ENCODE measurements at regions not wholly inside any gene's neighbourhood (a gene's known extent, or its start where the extent isn't known, plus 50 kb on each side); places are given as distances from the start of the nearest gene placed in this dataset.
"Not testable (repeated sequence)": the region's sequence is repeated elsewhere in the genome, so short reads cannot be mapped to it uniquely, and the experiment has no call there.

DNA sequence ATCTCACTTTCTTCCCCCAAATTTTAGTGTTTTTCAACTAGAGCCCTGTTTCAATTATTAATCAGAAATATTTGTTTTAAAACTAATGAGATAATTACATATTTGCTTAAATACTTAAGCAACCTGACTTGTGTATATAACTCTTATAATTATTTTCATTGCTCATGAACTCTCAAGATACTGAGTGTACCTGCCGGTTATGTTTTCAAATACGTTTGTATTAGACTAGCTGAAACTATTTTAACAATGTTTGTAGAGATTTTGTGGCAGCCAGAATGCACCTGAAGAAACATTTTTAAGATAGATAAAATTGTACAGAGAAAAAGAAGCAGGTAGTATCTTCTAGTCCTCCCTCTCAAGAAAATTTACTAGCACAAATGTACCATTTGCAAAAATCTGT, 140.6 kb upstream of the CXADR start:
- DNase-seq, result no peak

DNA sequence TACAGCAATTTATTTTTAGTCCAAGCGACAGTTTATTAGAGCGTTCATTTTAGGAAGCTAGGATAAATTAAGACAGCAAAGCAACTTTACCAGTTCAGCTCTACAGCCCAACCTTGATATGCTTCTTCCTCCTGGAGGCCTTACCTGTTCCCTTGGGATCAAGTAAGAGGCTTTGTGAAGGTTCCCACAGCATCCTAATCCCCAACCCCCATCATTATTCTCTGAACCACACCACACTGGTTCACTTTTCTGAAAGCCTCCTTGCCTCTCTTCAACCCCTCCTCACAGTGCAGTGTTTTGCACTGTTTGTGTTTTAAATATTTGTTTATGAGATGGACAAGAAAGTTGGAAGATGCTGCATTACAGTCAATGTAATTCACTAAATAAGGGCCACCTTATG, 126.3 kb upstream of the CXADR start:
- DNase-seq, result no peak

DNA sequence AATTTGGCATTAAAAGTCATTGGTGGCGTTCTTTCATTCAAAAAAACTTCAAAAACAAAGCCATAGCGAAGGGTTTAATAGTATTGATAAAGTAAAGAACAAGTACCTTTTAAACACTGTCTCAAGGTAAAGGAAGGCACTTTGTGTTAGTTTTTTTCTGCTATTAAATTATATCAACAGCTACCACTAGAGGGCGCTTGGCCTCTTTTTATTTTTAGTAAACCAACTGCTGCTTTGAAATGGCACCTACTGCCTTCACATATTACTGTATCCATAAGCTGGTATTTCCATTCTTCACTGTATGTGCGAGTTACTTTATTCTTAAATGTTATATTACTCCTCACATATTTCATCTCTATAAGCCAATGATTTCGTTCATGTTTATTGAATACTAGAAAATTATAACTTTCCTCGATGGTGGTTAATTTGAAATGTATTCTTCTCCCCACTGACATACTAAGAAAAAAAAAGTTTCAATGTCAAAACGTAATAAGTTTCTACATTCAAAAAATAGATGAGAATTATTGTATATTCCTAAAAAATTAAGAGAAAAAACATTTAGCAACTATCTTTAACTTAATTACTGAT, 125.7 kb upstream of the CXADR start:
- peak; percentile 65 for DNase-seq

DNA sequence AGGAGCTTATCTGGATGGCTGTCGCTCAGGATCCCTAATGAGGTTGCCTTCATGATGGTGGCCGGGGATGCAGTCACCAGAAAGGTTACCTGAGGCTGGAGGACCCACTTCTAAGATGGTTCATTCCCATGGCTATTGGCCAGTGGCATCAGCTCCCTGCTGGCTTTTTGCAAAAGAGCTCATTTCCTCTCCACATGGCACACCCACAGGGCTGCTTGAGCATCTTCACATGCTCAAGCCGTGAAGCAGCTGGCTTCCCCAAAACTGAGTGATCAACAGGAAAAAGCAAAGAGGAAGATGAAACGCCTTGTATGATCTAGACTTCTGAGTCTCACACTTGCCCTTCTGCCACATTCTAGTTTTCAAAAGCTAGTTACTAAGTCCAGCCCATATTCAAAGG, 124.6 kb upstream of the CXADR start:
- no peak for DNase-seq

DNA sequence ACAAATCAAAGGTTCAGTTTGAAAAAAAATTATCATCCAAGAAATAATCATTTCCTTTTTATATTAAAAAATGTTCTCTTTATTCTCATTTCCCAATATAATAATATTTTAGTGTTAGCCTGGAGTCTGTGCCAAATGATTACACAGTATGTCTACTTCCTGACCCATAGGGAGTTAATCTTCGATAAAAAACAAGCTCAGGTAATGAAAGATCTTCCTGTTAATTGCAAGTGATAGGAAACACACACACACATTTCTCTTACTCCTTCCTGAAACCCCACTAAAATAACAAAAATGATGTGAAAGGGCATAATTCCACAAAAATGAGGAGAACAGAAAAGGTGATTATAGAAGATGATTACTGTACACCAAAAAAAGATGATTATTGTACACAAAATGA, 123.5 kb upstream of the CXADR start:
- no peak for DNase-seq

DNA sequence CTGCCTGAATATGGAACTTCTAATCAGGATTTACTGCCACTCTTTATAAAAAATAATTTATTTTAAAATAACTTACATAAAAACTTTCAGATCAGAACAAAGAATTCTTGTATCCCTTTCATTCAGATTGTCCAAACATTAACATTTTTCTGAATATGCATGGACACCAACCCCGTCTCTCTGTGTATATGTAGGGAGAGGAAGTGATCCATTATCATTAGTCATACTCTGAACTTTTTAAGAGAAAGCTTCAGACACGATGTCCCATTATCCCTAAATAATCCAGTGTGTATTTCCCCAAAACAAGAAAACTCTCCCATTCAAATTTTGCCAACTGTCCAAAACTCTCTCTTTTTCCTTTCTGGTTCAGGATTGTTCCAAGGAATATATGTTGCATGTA, 122.3 kb upstream of the CXADR start:
- no peak for DNase-seq

DNA sequence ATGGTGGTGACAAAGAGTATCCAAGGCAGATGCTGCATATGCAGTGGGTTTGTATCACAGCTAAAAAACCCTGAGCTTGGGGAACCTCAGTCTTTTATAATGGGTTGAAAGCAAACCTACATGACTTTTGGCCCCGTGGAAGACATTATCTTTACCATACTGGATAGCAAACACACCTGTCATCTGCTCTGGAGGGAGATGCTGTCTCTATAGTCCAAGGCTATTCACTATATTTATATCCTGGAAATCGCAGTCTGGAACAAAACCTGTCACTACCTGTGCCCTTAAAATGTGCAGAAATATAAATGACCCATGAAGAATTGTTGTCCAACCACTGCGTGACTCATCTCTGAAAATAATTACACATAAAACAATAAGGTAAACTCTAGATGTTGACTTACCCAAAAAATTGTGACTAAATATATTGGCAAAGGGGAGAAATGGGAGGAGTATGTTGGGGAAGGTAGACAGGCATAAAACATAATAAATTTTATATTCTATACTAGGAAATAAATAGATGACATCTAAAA, 121.0 kb upstream of the CXADR start:
- DNase-seq, result no peak

DNA sequence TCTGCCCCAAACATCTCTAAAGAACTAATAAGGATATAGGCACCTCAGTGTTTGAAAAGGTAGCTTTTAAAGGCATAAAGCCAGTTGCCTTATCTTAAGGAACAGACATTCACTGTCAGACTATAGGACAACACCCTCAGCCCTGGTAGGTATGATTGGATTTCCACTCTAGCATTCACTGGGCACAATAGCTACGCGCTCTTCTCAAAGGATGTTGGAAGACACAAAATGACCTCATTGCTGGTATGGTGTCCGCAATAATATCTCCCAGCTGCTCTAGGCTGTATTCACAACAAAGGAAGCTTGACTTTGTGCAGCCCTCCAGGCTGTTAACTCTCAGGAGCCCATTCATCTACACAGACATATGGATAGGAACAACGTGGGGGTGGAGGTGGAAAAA, 119.4 kb upstream of the CXADR start:
- DNase-seq, result no peak

DNA sequence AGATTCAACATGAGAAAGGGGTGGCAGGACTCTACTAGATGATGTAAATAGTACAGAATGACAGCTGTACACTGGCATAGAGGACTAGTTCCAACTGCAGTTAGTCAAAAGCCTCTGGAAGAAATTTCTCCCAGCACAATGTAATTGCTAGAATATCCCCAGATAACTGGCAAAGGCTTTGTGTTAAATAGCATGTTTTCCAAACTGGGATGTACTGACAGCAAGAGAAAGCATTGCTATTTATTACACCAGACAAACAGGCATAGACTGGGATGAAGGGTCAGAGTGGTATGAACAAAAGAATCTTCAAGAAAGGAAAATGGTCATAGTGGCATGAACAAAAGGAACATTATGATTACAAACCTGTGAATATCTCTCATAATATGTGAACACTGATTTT, 115.9 kb upstream of the CXADR start:
- no peak for DNase-seq

DNA sequence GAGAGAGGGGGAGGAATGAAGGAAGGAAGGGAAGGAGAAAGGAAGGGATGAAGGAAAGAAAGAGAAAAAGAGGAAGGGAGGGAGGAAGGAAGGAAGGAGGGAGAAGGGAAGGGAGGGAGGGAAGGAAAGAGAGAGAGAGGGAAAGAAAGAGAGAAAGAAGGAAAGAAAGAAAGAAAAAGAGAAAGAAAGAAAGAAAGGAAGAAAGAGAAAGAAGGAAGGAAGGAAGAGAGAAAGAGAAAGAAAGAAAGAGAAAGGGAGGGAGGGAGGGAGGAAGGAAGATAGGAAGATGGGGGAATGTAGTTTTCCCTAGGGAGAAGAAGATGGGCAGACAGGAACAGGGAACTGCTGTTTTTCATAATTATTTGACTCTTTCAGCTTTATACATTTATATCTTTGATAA, 115.1 kb upstream of the CXADR start:
- DNase-seq, result no peak

DNA sequence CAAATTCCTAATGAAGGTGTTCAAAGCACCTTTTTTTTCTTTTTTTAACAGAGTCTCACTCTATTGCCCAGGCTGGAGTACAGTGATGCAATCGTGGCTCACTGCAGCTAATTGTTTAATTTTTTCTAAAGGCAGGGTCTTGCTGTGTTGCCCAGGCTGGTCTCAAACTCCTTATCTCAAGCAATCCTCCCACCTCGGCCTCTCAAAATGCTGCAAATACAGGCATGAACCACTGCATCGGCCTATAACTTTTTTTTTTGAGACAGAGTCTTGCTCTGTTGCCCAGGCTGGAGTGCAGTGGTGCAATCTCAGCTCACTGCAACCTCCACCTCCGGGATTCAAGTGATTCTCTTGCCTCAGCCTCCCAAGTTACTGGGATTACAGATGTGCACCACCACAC, 113.9 kb upstream of the CXADR start:
- DNase-seq, result not testable (repeated sequence)

DNA sequence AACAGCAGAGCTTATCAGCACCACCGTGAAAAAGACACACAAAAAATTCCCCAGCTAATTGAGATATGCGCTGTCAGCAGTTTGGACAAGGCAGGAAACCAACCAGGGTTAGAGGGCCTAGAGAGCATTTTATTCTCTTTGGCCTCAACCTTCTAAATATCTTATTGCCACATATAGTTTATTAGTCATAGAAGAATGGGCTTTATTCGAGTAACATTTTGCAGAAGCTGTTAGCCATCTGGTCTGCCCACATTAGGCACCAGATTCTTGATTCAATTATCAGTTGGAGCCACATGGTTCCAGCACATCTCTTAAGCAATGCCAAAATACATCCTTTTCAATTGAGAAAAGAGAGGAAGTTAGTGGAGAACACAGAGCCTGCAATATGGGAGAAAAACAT, 109.9 kb upstream of the CXADR start:
- DNase-seq, result no peak

DNA sequence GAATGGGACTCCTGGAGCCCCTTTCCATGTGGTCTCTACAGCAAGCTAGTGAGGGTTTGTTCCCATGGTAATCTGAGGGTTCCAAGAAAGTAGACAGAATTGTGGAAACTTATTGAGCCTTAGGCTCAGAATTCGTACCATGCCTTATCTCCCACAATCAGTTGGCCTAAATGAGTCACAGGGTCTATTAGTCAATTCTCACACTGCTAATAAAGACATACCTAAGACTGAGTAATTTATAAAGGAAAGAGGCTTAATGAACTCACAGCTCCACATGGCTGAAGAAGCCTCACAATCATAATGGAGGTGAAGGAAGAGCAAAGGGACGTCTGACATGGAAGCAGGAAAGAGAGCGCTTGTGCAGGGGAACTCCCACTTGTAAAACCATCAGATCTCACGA, 106.6 kb upstream of the CXADR start:
- no peak for DNase-seq

DNA sequence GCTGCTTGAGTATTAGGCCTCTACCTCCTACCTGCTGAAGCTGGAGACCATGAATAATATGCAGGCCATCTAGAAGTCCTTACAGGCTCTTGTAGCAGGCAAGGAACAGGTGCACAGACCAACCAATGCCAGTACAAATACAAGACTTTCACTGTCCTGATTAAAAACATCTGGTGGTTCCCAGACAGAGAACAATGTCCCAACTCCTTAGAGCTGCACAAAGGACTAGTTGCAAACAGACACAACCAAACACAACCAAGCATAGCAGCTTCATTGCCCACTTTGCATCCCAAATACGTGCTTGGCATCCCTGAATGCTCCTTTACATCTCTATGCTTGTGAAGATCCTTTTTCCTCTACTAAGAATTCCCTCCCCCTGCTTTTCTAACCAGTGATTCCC, 98.1 kb upstream of the CXADR start:
- no peak for DNase-seq

DNA sequence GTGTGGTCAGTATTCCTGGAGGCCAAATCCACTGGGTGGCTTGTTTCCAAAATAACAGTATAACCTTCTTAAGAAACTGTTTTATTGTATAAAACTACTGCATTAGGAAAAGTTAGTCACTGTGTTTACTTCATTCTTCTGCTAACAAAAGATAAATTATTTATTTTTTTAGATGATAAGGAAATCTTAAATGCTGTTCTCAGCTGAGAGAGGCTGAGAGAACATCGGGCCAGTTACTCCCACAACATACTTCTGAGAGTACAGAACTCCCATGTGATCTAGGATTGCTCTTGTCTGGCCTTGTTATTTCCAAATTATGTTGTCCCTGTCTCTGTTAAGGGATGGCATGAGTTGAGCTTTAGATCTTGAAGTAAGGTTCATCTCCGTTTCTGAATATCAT, 96.7 kb upstream of the CXADR start:
- no peak for DNase-seq

DNA sequence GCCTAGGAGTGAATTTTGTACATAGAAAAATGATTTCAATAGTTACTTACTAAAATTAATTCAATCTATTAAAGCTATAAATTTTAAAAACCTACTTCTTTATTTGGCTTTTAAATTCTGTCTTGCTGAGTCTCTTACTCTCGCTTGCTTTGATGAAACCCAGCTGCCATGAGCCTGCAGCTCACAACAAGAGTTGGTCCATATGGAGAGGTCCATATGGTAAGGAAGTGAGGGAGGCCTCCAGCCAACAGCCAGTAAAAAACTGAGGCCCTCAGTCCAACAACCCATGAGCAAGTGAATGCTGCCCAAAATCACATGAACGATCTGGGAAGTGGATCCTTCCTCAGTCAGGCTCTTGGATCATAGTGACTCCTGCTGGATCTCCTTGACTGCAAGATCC, 89.9 kb upstream of the CXADR start:
- no peak for DNase-seq

DNA sequence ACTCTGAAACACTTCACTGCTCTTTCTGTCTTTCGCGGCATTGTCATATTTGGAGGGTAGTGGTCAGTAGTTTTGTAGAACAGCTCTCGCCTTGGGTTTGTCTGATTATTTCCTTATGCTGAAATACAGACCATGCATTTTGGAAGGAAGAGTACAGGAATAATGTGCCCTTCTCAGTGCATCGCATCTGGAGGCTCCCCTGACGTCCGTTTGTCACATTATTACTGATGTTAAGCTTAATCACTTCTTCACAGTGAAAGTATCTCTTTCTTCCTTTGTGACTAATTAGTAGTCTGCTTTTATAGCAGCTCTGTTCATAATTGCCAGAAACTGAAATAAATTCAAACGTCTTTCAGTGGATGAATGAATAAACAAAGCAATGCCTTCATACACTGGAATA, 85.7 kb upstream of the CXADR start:
- no peak for DNase-seq

DNA sequence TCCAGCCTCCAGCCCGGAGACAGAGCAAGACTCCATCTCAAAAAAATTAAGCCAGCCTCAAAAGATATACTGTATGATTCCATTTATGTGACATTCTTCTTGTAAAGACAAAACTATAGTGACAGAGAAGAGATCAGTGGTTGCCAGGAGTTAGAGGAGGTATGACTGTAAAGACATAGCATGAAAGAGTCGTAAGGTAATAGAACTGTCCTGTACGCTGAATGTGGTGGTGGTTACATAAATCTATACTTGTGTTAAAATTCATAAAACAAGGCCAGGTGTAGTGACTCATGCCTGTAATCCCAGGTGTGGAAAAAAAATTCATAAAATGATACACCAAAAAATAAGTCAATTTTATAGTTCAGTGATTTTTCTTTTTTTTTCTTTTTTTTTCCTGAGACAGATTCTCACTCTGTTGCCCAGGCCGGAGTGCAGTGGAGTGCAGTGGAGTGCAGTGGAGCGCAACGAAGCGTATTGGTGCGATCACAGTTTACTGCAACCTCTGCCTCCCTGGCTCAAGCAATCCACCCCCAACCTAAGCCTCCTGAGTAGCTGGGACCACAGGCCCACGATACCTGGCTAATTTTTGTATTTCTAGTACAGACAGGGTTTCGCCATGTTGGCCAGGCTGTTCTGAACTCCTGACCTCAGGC, 84.9 kb upstream of the CXADR start:
- DNase-seq, result no peak

DNA sequence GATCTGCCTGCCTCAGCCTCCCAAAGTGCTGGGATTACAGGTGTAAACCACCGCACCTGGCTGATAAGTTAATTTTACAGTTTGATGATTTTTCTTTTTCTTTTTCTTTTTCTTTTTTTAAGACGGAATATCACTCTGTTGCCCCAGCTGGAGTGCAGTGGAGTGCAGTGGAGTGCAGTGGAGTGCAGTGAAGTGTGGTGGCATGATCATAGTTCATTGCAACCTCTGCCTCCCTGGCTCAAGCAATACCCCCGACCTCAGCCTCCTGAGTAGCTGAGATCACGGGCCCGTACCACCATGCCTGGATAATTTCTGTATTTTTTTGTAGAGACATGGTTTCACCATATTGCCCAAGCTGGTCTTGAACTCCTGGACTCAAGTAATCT, 84.4 kb upstream of the CXADR start:
- DNase-seq, result no peak

DNA sequence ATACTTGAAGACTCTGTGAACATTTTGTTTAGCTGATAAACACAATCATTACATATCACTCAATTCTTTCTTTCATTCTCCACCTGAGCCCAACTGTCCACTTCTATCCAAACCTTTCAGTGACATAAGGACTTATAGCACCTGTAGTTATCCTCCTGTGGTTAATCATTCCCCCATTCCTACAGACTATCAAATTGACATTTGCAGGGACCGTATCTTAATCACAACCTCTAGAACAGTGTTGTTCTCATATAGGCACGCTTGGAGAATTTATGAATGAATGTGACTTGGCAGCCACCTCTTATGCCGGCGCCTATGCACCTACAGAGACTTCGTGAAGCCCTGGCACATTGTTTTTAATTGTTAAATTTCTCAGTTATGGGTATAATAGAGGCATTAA, 83.9 kb upstream of the CXADR start:
- no peak for DNase-seq

DNA sequence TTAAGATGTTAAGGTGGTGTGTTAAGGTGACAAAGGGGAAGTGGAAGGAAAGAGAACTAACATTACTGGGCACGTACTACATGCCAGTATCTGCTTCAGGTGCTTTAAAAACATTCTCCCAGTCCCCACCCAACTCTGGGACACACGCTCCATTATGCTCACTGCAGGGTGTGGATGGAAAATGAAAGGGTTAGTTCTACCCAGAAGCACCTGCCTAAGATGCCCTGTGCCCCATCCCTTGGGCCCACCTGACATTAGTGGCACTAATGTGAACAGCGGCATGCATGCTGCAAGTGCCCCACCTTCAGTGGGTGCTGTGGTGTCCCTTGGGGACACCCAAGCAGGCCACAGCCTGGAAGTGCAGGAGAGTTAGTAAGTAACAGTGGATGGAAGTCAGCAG, 82.9 kb upstream of the CXADR start:
- no peak for DNase-seq

DNA sequence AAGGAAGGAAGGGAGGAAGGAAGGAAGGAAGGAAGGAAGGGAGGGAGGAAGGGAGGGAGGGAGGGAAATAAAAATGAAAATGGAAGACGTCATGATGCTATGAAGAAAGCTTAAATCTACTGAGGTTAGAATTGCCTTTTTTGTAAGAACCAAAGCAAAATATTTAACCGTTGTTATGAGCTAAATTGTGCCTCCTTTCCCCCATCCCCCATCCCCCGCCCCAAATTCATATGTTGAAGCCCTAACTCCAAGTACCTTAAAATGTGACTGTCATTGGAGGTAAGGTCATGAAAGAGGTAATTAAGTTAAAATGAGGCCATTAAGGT, 80.1 kb upstream of the CXADR start:
- no peak for DNase-seq

DNA sequence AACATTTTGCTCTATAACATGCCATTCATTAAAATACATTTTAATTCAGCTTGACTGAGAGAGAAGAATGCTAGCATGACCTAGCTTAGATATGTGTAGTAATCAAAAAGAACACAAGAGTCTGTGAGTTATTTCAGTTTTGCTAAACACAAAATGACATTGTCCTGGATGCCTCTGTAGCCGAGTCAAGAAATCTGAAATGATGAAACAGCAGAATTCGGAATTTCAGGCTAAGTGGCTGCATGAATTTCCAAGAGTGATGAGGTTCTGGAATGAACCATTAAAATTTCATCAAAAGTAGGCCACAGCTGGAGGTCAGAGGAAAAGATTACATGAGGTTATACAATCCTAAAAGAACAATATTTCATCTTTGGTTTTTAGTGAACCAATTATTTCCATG, 79.1 kb upstream of the CXADR start:
- DNase-seq, result no peak

DNA sequence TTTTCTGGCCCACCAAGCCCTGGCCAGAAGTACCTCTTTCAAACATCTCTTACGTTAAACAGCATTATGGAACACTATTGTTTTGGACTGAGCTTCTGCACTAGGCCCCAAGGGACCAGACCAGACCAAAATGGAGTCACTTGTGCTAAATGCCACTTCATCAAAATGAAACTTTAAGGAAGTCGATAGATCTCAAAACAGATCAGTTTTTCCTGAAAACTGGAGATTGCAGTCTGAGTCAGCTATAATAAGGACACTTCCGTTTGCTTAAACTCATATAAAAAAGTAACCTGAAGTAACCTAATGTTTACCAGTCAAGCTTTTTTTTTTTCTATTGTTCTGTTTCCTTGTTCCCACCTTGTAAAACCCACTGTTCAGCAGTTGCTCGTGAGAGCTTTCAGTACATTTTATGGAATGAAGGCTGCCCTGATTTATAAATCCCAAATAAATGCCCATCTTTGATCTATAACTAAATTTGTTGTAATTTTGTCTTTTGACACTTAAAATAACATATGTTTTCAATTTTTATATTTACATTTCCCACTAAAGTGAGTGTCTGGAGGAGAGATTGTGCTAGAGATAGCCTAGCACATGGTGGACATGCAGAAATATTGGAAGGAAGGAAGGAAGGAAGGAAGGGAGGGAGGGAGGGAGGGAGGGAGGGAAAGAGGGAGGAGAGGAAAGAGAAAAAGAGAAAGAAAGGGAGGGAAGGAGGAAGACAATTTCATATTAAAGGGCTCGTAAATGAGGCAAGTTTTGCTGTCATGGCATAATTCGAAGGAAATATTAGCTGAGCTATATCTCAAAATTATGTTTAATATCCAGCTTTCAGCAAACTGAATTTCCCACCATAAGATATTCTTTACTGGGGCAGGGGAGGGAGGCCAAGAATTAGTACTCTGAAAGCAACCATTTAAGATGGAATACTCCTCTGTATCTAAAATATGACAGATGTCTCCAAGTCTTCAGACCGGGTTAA, 77.0 kb upstream of the CXADR start:
- DNase-seq, result no peak

All from CD4-positive, alpha-beta T cell treated with Interleukin-21 for 1 hour (primary cell).